Fibroblast of pulmonary artery (primary cell): ENCODE measurements at regions not wholly inside any gene's neighbourhood (a gene's known extent, or its start where the extent isn't known, plus 50 kb on each side); places are given as distances from the start of the nearest gene placed in this dataset.

Source experiments
- DNase-seq: peaks from one replicate; pipeline ENCODE4 v3.0.0-alpha.2; 2010; ENCODE audit warnings: low read depth
- H3K4me3 ChIP-seq: replicated peaks from 2 replicates; pipeline ENCODE4 v1.5.1; 2011; ENCODE audit warnings: low read depth, mild to moderate bottlenecking, control low read depth, low read length, moderate library complexity
- CTCF ChIP-seq: IDR thresholded peaks from 2 replicates; pipeline ENCODE4 v1.5.1; 2011; ENCODE audit warnings: mild to moderate bottlenecking, control low read depth, low read length, inconsistent platforms; ENCODE audit errors: missing control alignments

GRCh38 chr15:54812383-54812782, 384.4 kb downstream of the RSL24D1 start:
- no peak overlapping the region for H3K4me3 ChIP-seq
- TF ChIP-seq CTCF, result no peak

GRCh38 chr15:54810496-54810895, 386.2 kb downstream of the RSL24D1 start:
- TF ChIP-seq CTCF, result no peak
- no peak for DNase-seq
- no peak overlapping the region for H3K4me3 ChIP-seq

More at GRCh38 chr15:54812383-54812782, 384.4 kb downstream of the RSL24D1 start:
- DNase-seq, result no peak

GRCh38 chr15:54810031-54810430, 386.7 kb downstream of the RSL24D1 start:
- H3K4me3 ChIP-seq, result no peak overlapping the region
- no peak for DNase-seq
- TF ChIP-seq CTCF, result no peak

GRCh38 chr15:54808321-54808720, 388.4 kb downstream of the RSL24D1 start:
- no peak for TF ChIP-seq CTCF
- no peak for DNase-seq
- H3K4me3 ChIP-seq, result no peak overlapping the region

- no peak for TF ChIP-seq CTCF
- no peak overlapping the region for H3K4me3 ChIP-seq
- DNase-seq, result no peak
These were observed 392.8 kb downstream of the RSL24D1 start for GRCh38 chr15:54803987-54804386.

GRCh38 chr15:54803134-54803808, 393.5 kb downstream of the RSL24D1 start:
- DNase-seq, result no peak
- H3K4me3 ChIP-seq, result no peak overlapping the region
- no peak for TF ChIP-seq CTCF

- no peak overlapping the region for H3K4me3 ChIP-seq
- TF ChIP-seq CTCF, result no peak
- no peak for DNase-seq
These were observed 404.2 kb downstream of the RSL24D1 start for GRCh38 chr15:54792526-54792925.
